ENCODE measurements at regions not wholly inside any gene's neighbourhood (a gene's known extent, or its start where the extent isn't known, plus 50 kb on each side); places are given as distances from the start of the nearest gene placed in this dataset.
"Not testable (repeated sequence)": the region's sequence is repeated elsewhere in the genome, so short reads cannot be mapped to it uniquely, and the experiment has no call there.

GRCh38 chr2:43065871-43066270 is 160.5 kb downstream of the ZFP36L2 start:
- Histone ChIP-seq H3K4me3 (no peak overlapping the region), H3K36me3 (ENCODE audit: insufficient read depth, low read length) (no peaks in the 10 kb centered on the region), H3K27ac (no peak overlapping the region), H3K9me3 (ENCODE audit: low read depth, low read length) (peaks cover 5% of the 10 kb centered on the region; the same call in 1 of the 2 replicates), H3K9ac (ENCODE audit: insufficient read length) (no peak overlapping the region)
- no peak for TF ChIP-seq EZH2 (IDR thresholded peaks at IDR 0.05)
- no peak for TF ChIP-seq FOXP2 (optimal IDR thresholded peaks at IDR 0.05; ENCODE audit: control extremely low read depth, extremely low read length, insufficient read depth)
- TF ChIP-seq POLR2AphosphoS5 (IDR thresholded peaks at IDR 0.05; ENCODE audit: borderline replicate concordance, low read depth, low read length): no peak
- DNase-seq (ENCODE audit: low read depth, low spot score): no peak

GRCh38 chr2:43065036-43065435 is 161.4 kb downstream of the ZFP36L2 start:
- DNase-seq (ENCODE audit: low read depth, low spot score): no peak
- Histone ChIP-seq H3K27ac (no peak overlapping the region), H3K9me3 (ENCODE audit: low read depth, low read length) (peaks cover 5% of the 10 kb centered on the region; the same call in 1 of the 2 replicates), H3K36me3 (ENCODE audit: insufficient read depth, low read length) (no peaks in the 10 kb centered on the region), H3K9ac (ENCODE audit: insufficient read length) (no peak overlapping the region), H3K4me3 (no peak overlapping the region)
- TF ChIP-seq FOXP2 (optimal IDR thresholded peaks at IDR 0.05; ENCODE audit: control extremely low read depth, extremely low read length, insufficient read depth): no peak
- TF ChIP-seq EZH2 (IDR thresholded peaks at IDR 0.05): no peak
- TF ChIP-seq POLR2AphosphoS5 (IDR thresholded peaks at IDR 0.05; ENCODE audit: borderline replicate concordance, low read depth, low read length): no peak

- H3K4me3 ChIP-seq; H3K9ac ChIP-seq (ENCODE audit: insufficient read length); DNase-seq (ENCODE audit: low read depth, low spot score); H3K9me3 ChIP-seq (ENCODE audit: low read depth, low read length); H3K36me3 ChIP-seq (ENCODE audit: insufficient read depth, low read length); H3K27ac ChIP-seq: not testable (repeated sequence)
Measured at GRCh38 chr2:43063096-43063495, 163.3 kb downstream of the ZFP36L2 start.

GRCh38 chr2:43062058-43062457 is 164.3 kb downstream of the ZFP36L2 start:
- H3K36me3 ChIP-seq (ENCODE audit: insufficient read depth, low read length): no peaks in the 10 kb centered on the region
- peaks cover 5% of the 10 kb centered on the region; the same call in 1 of the 2 replicates for H3K9me3 ChIP-seq (ENCODE audit: low read depth, low read length)
- no peak overlapping the region for H3K4me3 ChIP-seq
- H3K9ac ChIP-seq (ENCODE audit: insufficient read length): no peak overlapping the region
- DNase-seq (ENCODE audit: low read depth, low spot score): no peak
- H3K27ac ChIP-seq: no peak overlapping the region
- TF ChIP-seq POLR2AphosphoS5 (IDR thresholded peaks at IDR 0.05; ENCODE audit: borderline replicate concordance, low read depth, low read length) (no peak), EZH2 (IDR thresholded peaks at IDR 0.05) (no peak), FOXP2 (optimal IDR thresholded peaks at IDR 0.05; ENCODE audit: control extremely low read depth, extremely low read length, insufficient read depth) (no peak)

GRCh38 chr2:43060390-43061016 is 165.9 kb downstream of the ZFP36L2 start:
- no peak for TF ChIP-seq POLR2AphosphoS5 (IDR thresholded peaks at IDR 0.05; ENCODE audit: borderline replicate concordance, low read depth, low read length)
- no peak for TF ChIP-seq EZH2 (IDR thresholded peaks at IDR 0.05)
- TF ChIP-seq FOXP2 (optimal IDR thresholded peaks at IDR 0.05; ENCODE audit: control extremely low read depth, extremely low read length, insufficient read depth): no peak
- DNase-seq (ENCODE audit: low read depth, low spot score): no peak
- no peak overlapping the region for H3K27ac ChIP-seq
- H3K4me3 ChIP-seq: no peak overlapping the region
- H3K9ac ChIP-seq (ENCODE audit: insufficient read length): no peak overlapping the region
- no peaks in the 10 kb centered on the region for H3K36me3 ChIP-seq (ENCODE audit: insufficient read depth, low read length)
- peaks cover 5% of the 10 kb centered on the region; the same call in 1 of the 2 replicates for H3K9me3 ChIP-seq (ENCODE audit: low read depth, low read length)

- H3K36me3 ChIP-seq (ENCODE audit: insufficient read depth, low read length): no peaks in the 10 kb centered on the region
- DNase-seq (ENCODE audit: low read depth, low spot score): peak; percentile 77
- H3K9ac ChIP-seq (ENCODE audit: insufficient read length): no peak overlapping the region
- H3K9me3 ChIP-seq (ENCODE audit: low read depth, low read length): peaks cover 5% of the 10 kb centered on the region; the same call in 1 of the 2 replicates
- no peak for TF ChIP-seq EZH2 (IDR thresholded peaks at IDR 0.05)
- no peak for TF ChIP-seq POLR2AphosphoS5 (IDR thresholded peaks at IDR 0.05; ENCODE audit: borderline replicate concordance, low read depth, low read length)
- no peak for TF ChIP-seq FOXP2 (optimal IDR thresholded peaks at IDR 0.05; ENCODE audit: control extremely low read depth, extremely low read length, insufficient read depth)
- H3K27ac ChIP-seq: no peak overlapping the region; the same call in 1 of the 2 replicates
- 0 out of 2 replicates have a peak overlapping the region, but pooled peaks have one; percentile 38 for H3K4me3 ChIP-seq
Measured at GRCh38 chr2:43059183-43059897, 167.1 kb downstream of the ZFP36L2 start.

DNA sequence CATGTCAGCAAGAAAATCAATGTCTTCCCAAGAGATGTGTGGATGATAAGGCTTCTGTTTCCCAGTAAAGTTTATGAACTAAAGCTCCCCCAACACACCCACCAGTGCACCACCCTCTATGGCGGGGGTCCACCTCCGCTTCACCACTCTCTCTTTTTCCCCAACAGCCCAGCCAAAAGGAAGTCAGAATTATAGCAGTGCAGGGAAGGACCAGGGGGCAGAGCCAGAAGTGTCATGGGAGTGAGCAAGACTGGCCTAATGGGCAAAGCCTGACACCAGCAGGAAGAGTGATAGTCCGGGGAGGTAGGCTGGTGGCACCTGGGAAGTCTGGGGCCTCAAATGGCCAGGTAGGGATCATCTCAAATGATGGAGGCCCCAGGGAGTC is 167.7 kb downstream of the ZFP36L2 start:
- TF ChIP-seq EZH2 (IDR thresholded peaks at IDR 0.05) (no peak), FOXP2 (optimal IDR thresholded peaks at IDR 0.05; ENCODE audit: control extremely low read depth, extremely low read length, insufficient read depth) (no peak), POLR2AphosphoS5 (IDR thresholded peaks at IDR 0.05; ENCODE audit: borderline replicate concordance, low read depth, low read length) (no peak)
- Histone ChIP-seq H3K4me3 (no peak overlapping the region), H3K27ac (no peak overlapping the region), H3K36me3 (ENCODE audit: insufficient read depth, low read length) (no peaks in the 10 kb centered on the region), H3K9ac (ENCODE audit: insufficient read length) (no peak overlapping the region), H3K9me3 (ENCODE audit: low read depth, low read length) (peaks cover 5% of the 10 kb centered on the region; the same call in 1 of the 2 replicates)
- no peak for DNase-seq (ENCODE audit: low read depth, low spot score)

- Histone ChIP-seq H3K36me3 (ENCODE audit: insufficient read depth, low read length) (no peaks in the 10 kb centered on the region), H3K27ac (no peak overlapping the region), H3K9me3 (ENCODE audit: low read depth, low read length) (peaks cover 5% of the 10 kb centered on the region; the same call in 1 of the 2 replicates), H3K9ac (ENCODE audit: insufficient read length) (no peak overlapping the region), H3K4me3 (no peak overlapping the region)
- TF ChIP-seq FOXP2 (optimal IDR thresholded peaks at IDR 0.05; ENCODE audit: control extremely low read depth, extremely low read length, insufficient read depth) (no peak), EZH2 (IDR thresholded peaks at IDR 0.05) (no peak), POLR2AphosphoS5 (IDR thresholded peaks at IDR 0.05; ENCODE audit: borderline replicate concordance, low read depth, low read length) (no peak)
- DNase-seq (ENCODE audit: low read depth, low spot score): no peak
Measured at GRCh38 chr2:43057742-43058725, 168.4 kb downstream of the ZFP36L2 start.

Measured in SK-N-MC (cell line).